ENCODE measurements at regions not wholly inside any gene's neighbourhood (a gene's known extent, or its start where the extent isn't known, plus 50 kb on each side); places are given as distances from the start of the nearest gene placed in this dataset.

- no peak for TF ChIP-seq CTCF (IDR thresholded peaks at IDR 0.05; ENCODE audit: extremely low read depth in 1 of 2, insufficient read depth in 1 of 2, low read depth in 1 of 2, low read length in 2 of 2)
- TF ChIP-seq POLR2AphosphoS5 (IDR thresholded peaks at IDR 0.05; ENCODE audit: insufficient read depth, low read depth, low read length): no peak
- TF ChIP-seq MAX (IDR thresholded peaks at IDR 0.05; ENCODE audit: insufficient read depth, insufficient read length): no peak
- TF ChIP-seq EZH2 (IDR thresholded peaks at IDR 0.05; ENCODE audit: borderline replicate concordance, low read depth, low read length, severe bottlenecking): no peak
These were observed 131.0 kb downstream of the BCL2L11 start for GRCh38 chr2:111251711-111252110.
